SK-N-MC (cell line): ENCODE measurements at regions not wholly inside any gene's neighbourhood (a gene's known extent, or its start where the extent isn't known, plus 50 kb on each side); places are given as distances from the start of the nearest gene placed in this dataset.

Experiments
- EZH2 ChIP-seq: fragments of 200-600 bp; sonication (generic); IDR thresholded peaks from one replicate; pipeline ENCODE4 v1.6.1; 2017; ENCODE audit warnings: antibody characterized with exemption
- POLR2AphosphoS5 ChIP-seq: IDR thresholded peaks from 2 replicates; pipeline ENCODE4 v1.6.1; 2012; ENCODE audit warnings: mild to moderate bottlenecking, low read depth, low read length, borderline replicate concordance

DNA sequence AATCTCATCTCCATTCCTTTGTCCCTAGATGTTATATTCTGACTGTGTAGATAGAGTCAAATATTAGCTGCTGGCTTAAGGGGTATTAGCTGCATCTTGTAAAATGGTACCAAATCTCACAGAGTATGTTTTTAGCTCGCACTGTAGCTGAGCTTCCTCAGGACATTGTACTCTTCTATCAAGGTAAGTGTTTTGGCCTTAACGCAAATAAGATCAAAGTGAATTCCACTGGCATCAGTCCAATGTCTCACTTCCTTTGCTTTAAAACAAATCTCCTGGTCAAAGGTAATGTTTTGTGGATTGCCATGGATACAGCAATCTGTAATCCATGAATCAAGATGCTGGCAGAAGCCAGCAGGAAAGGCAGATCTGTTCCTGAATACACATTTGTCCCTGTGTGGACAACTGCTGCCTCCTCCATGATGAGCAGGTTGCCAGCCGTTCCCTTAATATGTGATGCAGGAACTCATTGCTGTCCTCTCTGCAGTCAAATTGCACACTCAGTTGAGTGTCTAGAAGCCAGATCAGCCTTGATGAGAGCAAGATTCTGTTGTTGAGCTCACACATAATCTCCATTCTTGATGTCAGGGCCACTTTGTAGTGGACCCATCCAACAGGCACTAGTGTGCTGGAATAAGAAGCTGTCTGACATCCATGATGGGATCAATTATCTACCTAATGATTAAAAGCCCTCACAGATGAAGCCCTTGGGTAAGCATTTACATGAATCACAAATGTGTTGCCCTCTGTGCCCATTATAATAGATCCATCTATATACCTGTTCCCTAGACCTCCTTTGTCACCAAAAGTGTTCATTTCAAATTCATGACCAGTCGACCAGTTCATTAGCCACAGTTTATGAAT is 96.6 kb upstream of the AGTR1 start:
- TF ChIP-seq POLR2AphosphoS5 (no peak), EZH2 (no peak)
